Right cardiac atrium (tissue), 5 donors: ENCODE measurements at regions not wholly inside any gene's neighbourhood (a gene's known extent, or its start where the extent isn't known, plus 50 kb on each side); places are given as distances from the start of the nearest gene placed in this dataset.

Source experiments
- ATAC-seq, 2 donors: fragments of 200-7000 bp; cut with Tn5 transposase; one replicate each; pipeline versions ENCODE4 v1.8.0 to v1.9.1; 2020; ENCODE audit warnings: moderate library complexity in 2 of 2, mild to moderate bottlenecking in 1 of 2
- DNase-seq, 3 donors: peaks; one replicate each; pipeline ENCODE4 v3.0.0-alpha.2; 2020
- H3K27ac ChIP-seq: one replicate; pipeline ENCODE4 v1.5.1; 2013; ENCODE audit warnings: mild to moderate bottlenecking, low read length, control low read depth, moderate library complexity
- H3K27me3 ChIP-seq: one replicate; pipeline ENCODE4 v1.6.1; 2013; ENCODE audit not compliant: control insufficient read depth, insufficient read depth
- H3K4me1 ChIP-seq: one replicate; pipeline ENCODE4 v1.6.1; 2013; ENCODE audit warnings: low read length; ENCODE audit not compliant: control insufficient read depth, insufficient read depth
- H3K4me3 ChIP-seq: one replicate; pipeline ENCODE4 v1.5.1; 2013; ENCODE audit warnings: low read length, control low read depth
- H3K9me3 ChIP-seq: one replicate; pipeline ENCODE4 v1.6.1; 2013; ENCODE audit warnings: low read length; ENCODE audit not compliant: control insufficient read depth
- WGBS: extraction: QIAGEN DNeasy Blood & Tissue Kit; methylation state at CpG from one replicate; pipeline ENCODE4 v1.1.7; 2013; 5-methylcytosine and 5-hydroxymethylcytosine counted together
- intact Hi-C, 4 donors: fragments of 100-400 bp; cut with DNase I; formaldehyde crosslinking; loops; one replicate each; pipeline versions ENCODE4 v1.11.0 to v1.14.0; 2022 to 2023
- donor health status: healthy with polysubstance abuse.
- donor health status: DM: no; HTN: yes; CAD: no.
- donor health status: DM: no; HTN: no; CAD: no.
- donor health status: DM: no; HTN: yes; CAD: no; lungs with severe emphysema.
- donor health status: DM: yes; HTN: yes; CAD: no.

DNA sequence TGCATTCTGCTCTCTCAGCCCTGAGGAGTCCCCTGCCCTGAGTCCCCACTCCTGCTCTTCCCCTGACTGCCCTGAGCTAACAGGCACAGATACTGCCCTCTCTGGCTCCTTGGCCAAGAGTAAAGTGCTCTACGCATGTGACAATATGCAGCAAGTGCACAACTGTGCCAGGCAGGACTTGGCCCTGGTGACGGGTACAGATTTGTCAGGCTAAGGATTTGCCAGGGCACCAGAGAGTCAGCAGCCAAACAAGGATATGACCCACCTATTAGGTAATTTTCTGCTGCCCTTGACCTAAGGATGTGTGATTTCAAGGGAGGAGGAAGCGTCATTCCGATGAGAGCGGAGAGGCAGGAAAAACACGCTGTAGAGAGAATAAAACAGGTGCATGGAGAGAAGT, 339.0 kb downstream of the PTPRU start:
- Histone ChIP-seq H3K9me3 (no peaks in the 10 kb centered on the region), H3K4me1 (no peaks in the 10 kb centered on the region), H3K27ac (no peak overlapping the region), H3K27me3 (no peaks in the 10 kb centered on the region), H3K4me3 (no peak overlapping the region)
- ATAC-seq (peak; percentile 62 to 83), DNase-seq (no peak)
- WGBS, result 39% methylated on average over 6 of the region's 6 CpGs
- intact Hi-C loops, result no loop called here

GRCh38 chr1:29574871-29575270, 338.5 kb downstream of the PTPRU start:
- ATAC-seq (no peak), DNase-seq (no peak)
- Histone ChIP-seq H3K4me3 (no peak overlapping the region), H3K9me3 (no peaks in the 10 kb centered on the region), H3K4me1 (no peaks in the 10 kb centered on the region), H3K27ac (no peak overlapping the region), H3K27me3 (no peaks in the 10 kb centered on the region)
- WGBS, result 89% methylated on average over 2 of the region's 2 CpGs
- intact Hi-C loops, result no loop called here

- Histone ChIP-seq H3K4me1 (no peaks in the 10 kb centered on the region), H3K9me3 (peaks cover 3% of the 10 kb centered on the region), H3K27me3 (no peaks in the 10 kb centered on the region), H3K4me3 (no peak overlapping the region), H3K27ac (no peak overlapping the region)
- WGBS, result 73% methylated on average over 5 of the region's 5 CpGs
- intact Hi-C loops, result no loop called here
- ATAC-seq (no peak), DNase-seq (no peak)
Measured at GRCh38 chr1:29569971-29570634, 333.8 kb downstream of the PTPRU start.

- Histone ChIP-seq H3K27me3 (no peaks in the 10 kb centered on the region), H3K27ac (no peak overlapping the region), H3K4me3 (no peak overlapping the region), H3K9me3 (peaks cover 9% of the 10 kb centered on the region), H3K4me1 (no peaks in the 10 kb centered on the region)
- intact Hi-C loops, result no loop called here
- WGBS, result 79% methylated on average over 1 of the region's 1 CpG
- ATAC-seq (no peak), DNase-seq (no peak)
Measured at GRCh38 chr1:29567257-29567656, 330.9 kb downstream of the PTPRU start.

DNA sequence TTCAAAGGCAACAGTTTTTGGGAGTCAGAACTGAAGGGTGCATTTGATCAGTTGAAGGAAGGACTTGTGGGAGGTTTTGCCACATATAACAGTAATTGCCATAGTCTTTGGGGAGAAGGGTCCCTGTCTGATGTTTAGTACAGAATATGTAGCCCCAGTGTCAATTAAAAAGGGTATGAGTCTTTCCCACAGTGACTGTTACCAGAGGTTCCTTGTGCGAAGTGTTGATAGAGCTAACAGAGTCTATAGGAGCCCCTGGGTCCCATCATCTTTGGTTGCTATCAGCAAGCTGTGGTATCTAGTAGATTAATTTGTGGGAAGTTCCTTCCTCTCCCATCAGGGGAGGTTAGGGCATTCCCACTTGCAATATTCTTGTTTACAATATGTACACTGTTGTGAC, 329.2 kb downstream of the PTPRU start:
- Histone ChIP-seq H3K27ac (no peak overlapping the region), H3K9me3 (peaks cover 9% of the 10 kb centered on the region), H3K4me1 (no peaks in the 10 kb centered on the region), H3K4me3 (no peak overlapping the region), H3K27me3 (no peaks in the 10 kb centered on the region)
- ATAC-seq (no peak), DNase-seq (no peak)
- intact Hi-C loops, result no loop called here
- 95% methylated on average over 1 of the region's 1 CpG for WGBS

- Histone ChIP-seq H3K27me3 (no peaks in the 10 kb centered on the region), H3K9me3 (peaks cover 9% of the 10 kb centered on the region), H3K4me1 (no peaks in the 10 kb centered on the region), H3K27ac (no peak overlapping the region), H3K4me3 (no peak overlapping the region)
- intact Hi-C loops, result no loop called here
- ATAC-seq (no peak), DNase-seq (no peak)
- 67% methylated on average over 4 of the region's 4 CpGs for WGBS
Measured at GRCh38 chr1:29563571-29563970, 327.2 kb downstream of the PTPRU start.

DNA sequence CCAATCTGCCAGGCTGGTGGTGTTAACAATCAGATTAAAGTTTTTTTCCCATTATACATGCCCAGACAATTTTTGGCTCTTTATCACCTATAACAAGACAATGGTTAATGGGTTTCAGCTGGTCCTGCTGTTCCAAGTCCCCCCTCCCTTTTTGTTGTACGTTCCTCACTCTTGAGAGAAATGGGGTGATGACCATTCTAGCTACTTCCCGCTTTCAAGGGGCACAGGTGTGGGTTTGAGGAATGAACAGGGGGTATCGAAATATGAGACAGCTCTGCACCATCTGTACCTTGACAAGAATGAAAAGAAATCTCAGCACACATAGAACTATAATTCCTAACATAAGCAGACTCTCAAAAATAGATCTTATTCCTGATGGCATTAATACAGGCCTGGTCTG, 326.8 kb downstream of the PTPRU start:
- Histone ChIP-seq H3K27ac (no peak overlapping the region), H3K27me3 (no peaks in the 10 kb centered on the region), H3K4me3 (no peak overlapping the region), H3K4me1 (no peaks in the 10 kb centered on the region), H3K9me3 (peaks cover 9% of the 10 kb centered on the region)
- DNase-seq (no peak), ATAC-seq (no peak)
- intact Hi-C loops, result no loop called here
- 66% methylated on average over 3 of the region's 3 CpGs for WGBS

GRCh38 chr1:29559056-29559455, 322.7 kb downstream of the PTPRU start:
- intact Hi-C loops, result no loop called here
- Histone ChIP-seq H3K9me3 (peaks cover 6% of the 10 kb centered on the region), H3K27ac (no peak overlapping the region), H3K4me1 (no peaks in the 10 kb centered on the region), H3K27me3 (no peaks in the 10 kb centered on the region), H3K4me3 (no peak overlapping the region)
- ATAC-seq (no peak), DNase-seq (no peak)
- WGBS, result 80% methylated on average over 3 of the region's 3 CpGs

- WGBS, result 77% methylated on average over 16 of the region's 16 CpGs
- Histone ChIP-seq H3K4me3 (no peak overlapping the region), H3K4me1 (no peaks in the 10 kb centered on the region), H3K9me3 (peaks cover 5% of the 10 kb centered on the region), H3K27me3 (no peaks in the 10 kb centered on the region), H3K27ac (no peak overlapping the region)
- intact Hi-C loops, result no loop called here
- ATAC-seq (no peak), DNase-seq (no peak)
Measured at GRCh38 chr1:29557701-29558600, 321.6 kb downstream of the PTPRU start.

DNA sequence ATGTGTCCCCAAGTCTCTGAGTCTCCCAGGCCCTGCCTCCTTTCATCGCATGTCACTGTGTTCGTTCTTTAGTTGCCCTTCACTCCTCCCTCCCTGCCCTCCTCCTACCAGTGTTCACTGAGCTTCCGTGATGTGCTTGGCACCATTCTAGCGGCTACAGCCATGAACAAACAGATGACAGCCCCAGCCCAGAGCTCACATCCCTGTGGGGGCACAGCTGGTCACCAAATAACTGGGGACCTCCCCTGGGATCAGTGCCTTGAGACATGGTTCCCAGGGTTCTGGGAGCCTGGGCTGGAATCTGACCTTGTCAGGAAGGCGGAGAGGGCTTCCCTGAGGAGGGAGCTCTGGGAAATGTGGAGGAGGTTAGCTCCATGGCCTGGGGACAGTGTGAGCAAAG, 320.7 kb downstream of the PTPRU start:
- no peak overlapping the region for H3K4me3 ChIP-seq
- ATAC-seq (no peak), DNase-seq (no peak)
- intact Hi-C loops, result no loop called here
- H3K9me3 ChIP-seq, result no peaks in the 10 kb centered on the region
- no peak overlapping the region for H3K27ac ChIP-seq
- H3K4me1 ChIP-seq, result no peaks in the 10 kb centered on the region
- 64% methylated on average over 5 of the region's 5 CpGs for WGBS
- no peaks in the 10 kb centered on the region for H3K27me3 ChIP-seq

- H3K27me3 ChIP-seq, result no peaks in the 10 kb centered on the region
Measured at GRCh38 chr1:29556657-29557056, 320.3 kb downstream of the PTPRU start.

More at GRCh38 chr1:29556657-29557056, 320.3 kb downstream of the PTPRU start:
- H3K27ac ChIP-seq, result no peak overlapping the region
- H3K4me1 ChIP-seq, result no peaks in the 10 kb centered on the region
- no peak overlapping the region for H3K4me3 ChIP-seq
- intact Hi-C loops, result no loop called here
- DNase-seq (no peak), ATAC-seq (no peak)
- no peaks in the 10 kb centered on the region for H3K9me3 ChIP-seq
- WGBS, result 72% methylated on average over 4 of the region's 4 CpGs
